Stimulated activated CD4-positive, alpha-beta T cell treated with anti-CD3 and anti-CD28 coated beads, Interleukin-4, amount 100 ng/mL, for 24 hours (primary cell): ENCODE measurements at regions not wholly inside any gene's neighbourhood (a gene's known extent, or its start where the extent isn't known, plus 50 kb on each side); places are given as distances from the start of the nearest gene placed in this dataset.

Experiments
- DNase-seq: peaks from one replicate; pipeline ENCODE4 v3.0.0-alpha.2; 2020

DNA sequence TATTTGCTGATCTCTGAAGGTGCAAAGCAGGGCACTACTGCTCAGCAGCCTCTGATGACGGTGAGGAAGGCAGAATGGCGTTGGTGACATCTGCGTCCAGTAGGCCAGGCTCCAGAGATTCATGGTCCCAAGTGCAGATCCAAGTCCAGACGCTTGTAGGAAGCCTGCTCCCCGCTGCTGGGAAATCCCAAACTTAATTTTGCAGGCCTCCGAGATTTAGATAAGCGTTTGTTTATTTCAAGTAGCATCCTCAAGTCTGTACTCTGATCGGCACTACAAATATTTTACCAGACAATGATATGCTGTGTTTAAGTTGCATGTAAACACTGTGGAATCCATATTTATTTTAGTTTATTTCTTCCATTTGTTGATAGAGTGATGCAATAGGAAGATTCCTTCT, 244.9 kb upstream of the KLF6 start:
- DNase-seq, result no peak

- DNase-seq, result no peak
Observed at GRCh38 chr10:4028854-4029583, 244.0 kb upstream of the KLF6 start.

DNA sequence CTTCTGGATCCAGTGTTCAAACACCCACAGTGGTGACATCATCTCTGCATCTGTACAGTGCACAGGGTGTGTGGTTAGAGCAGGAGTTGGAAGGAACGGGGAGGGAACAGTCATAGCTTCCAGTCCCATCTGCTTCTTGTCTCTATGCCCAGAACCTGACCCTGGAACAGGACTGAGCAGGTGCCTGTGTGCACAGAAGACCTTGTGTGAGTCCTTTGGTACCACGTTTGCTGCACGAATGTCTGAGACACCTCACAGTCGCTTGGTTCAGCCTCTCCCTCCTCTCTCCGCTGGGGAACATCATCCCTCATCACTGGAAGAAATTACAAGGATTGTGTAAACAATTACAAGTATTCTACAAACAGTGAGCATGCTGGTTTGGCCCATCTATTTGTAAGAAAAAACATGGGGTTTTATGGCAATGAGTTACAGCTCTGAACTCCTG, 243.0 kb upstream of the KLF6 start:
- DNase-seq, result no peak

- no peak for DNase-seq
Observed at GRCh38 chr10:4025339-4025738, 240.3 kb upstream of the KLF6 start.

- DNase-seq, result no peak
Observed at GRCh38 chr10:4024516-4025245, 239.7 kb upstream of the KLF6 start.

DNA sequence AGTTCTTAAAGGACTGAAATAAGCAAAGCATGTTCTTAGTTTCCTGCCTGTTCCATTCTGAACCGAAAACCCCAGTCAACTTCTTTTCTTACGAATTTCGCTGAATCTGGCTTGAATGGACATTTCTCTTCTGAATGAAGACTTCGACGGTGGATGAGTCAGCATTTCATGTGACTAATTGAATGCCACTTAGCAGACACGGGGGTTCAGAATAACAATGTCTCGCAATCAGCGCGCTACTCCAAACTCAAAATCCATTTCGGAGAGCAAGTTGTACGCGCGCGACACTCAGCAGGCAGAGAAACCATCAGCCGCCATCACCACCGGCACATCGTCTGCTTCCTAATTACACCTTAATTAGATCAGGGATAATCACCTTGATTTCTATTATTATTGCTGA, 239.0 kb upstream of the KLF6 start:
- no peak for DNase-seq

- no peak for DNase-seq
Observed at GRCh38 chr10:4022473-4022872, 237.5 kb upstream of the KLF6 start.

DNA sequence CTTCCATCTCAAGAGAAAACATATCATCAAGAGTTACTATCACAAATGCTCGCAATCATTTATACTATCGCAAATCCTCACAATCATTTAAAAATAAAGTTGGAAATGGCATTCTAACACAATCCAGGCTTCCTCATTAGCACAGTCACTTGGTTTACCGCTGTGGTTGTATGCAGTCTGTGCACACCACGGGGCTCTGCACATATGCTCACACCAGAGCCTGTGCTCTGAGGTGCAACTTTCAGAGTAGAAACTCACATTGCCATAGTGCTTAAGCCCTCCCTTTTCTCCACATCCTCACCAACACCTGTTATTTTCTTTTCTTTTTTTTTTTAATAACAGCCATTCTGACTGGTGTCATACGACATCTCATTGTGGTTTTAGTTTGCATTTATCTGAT, 235.6 kb upstream of the KLF6 start:
- no peak for DNase-seq

GRCh38 chr10:4018054-4018511, 233.1 kb upstream of the KLF6 start:
- no peak for DNase-seq

GRCh38 chr10:4017336-4017735, 232.3 kb upstream of the KLF6 start:
- DNase-seq, result no peak

DNA sequence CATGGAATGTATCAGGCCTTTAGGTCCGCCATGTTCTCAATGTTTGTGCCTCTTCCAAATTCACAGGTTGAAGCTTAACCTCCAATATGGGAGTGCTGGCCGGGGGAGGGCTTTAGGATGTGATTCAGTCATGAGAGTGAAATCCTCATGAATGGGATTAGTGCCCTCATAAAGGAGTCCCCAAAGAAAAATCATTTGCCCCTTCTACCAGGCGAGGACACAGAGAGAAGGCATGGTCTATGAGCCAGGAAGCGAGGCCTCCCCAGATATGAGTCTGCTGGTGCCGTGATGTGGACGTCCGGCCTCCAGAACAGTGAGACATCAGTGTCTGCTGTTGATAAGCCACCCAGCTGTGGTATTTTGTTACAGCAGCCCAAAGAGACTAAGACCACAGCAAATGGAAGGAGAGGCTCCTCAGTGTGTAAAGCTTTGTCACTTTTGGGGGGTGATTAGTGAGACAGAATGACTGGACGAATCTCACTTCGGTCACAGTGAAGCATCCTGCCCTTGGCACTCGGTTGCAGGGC, 231.3 kb upstream of the KLF6 start:
- DNase-seq, result no peak

DNA sequence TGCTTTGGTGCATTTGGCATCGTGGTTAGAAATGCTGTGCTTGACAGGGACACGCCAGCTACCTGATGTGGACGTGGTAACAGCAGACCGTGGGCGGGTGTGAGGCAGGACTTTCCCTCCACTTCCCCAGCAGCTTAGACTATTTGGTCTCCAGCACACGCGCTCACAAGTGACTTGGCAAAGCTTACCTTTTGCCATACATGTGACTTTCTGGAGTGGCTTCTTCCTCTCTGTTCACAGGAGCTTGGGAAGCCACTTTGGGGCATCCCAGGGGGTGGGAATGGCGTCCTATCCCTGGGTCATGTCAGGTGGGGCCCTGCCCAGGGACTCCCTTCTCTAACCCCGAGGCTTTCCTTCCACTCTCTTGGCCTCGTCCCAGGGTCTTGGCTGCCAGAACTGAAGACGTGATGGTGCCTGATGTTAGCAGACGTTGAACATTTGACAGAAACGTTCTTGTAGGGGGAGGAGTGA, 228.7 kb upstream of the KLF6 start:
- peak; percentile 63 for DNase-seq

- DNase-seq, result no peak
Observed at GRCh38 chr10:4012848-4013247, 227.8 kb upstream of the KLF6 start.

- no peak for DNase-seq
Observed at GRCh38 chr10:4011136-4011812, 226.3 kb upstream of the KLF6 start.

DNA sequence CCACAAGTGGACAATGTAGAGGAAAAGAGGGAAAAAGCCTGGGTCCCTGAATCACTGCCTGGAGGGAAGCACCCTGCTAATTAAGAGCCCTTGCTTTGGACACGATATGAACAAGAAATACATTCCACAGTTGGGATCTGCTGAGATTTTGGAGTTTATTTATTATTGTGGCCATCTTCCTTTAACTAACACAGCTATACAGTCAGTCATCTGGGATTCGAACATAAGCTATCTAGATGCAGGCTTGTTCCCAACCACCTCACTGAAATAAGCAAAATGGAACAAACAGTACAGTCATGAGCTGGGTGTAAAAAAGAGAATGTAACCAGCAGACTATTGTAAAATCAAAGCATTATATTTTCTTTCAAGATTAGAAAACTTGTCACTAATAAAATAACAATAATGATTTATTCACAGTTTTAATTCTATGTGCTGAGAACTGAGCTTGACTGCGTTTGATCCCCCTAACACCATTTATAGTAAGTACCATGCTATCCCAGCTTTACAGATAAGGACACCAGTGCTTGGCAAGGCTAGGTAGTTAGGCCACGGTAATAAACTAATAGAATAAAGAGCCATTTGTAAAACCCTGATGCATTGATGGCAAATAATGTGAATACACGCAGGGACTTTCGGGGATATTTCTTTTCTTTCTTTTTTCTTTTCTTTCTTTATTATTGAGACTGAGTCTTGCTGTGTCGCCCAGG, 223.8 kb upstream of the KLF6 start:
- DNase-seq, result no peak

- DNase-seq, result no peak
Observed at GRCh38 chr10:4007771-4008170, 222.8 kb upstream of the KLF6 start.

DNA sequence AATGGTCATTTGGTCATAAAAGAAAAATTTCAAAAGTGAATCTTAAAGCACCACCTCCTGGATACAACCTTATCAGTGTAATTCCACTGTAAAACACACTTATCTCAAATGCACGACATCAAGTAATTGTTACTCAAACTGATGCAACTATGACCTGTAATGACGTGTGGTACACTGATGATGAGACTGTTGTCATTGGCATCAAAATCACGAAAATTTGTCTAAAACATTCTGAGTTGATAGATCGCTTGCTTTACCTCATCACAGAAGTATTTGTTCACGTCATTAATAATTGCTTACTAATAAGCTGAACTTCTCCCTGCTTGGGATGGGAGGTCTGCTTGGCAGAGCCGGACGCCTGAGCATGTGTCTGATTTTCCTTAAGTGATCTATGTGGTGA, 221.8 kb upstream of the KLF6 start:
- DNase-seq, result no peak

- DNase-seq, result no peak
Observed at GRCh38 chr10:4006051-4006450, 221.0 kb upstream of the KLF6 start.

- DNase-seq, result no peak
Observed at GRCh38 chr10:4004990-4005389, 220.0 kb upstream of the KLF6 start.

DNA sequence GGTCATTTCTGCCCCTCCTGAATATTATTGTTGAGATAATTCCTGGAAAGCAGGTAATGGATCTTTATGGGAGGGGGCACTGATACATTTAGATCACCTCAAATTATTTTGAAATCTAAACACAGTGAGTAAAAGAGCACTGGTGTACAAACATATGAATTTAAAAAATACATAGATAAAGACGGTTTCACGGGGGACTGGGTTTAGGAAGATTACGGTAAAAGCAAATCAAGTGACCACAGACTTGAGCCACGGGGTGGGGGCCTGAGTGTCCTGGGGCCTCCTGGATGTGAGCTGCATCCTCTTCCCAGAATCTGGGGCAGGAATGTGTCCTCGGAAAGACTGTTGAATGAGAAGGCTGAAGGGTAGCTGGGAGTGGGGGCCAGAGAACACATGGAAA, 219.1 kb upstream of the KLF6 start:
- no peak for DNase-seq

DNA sequence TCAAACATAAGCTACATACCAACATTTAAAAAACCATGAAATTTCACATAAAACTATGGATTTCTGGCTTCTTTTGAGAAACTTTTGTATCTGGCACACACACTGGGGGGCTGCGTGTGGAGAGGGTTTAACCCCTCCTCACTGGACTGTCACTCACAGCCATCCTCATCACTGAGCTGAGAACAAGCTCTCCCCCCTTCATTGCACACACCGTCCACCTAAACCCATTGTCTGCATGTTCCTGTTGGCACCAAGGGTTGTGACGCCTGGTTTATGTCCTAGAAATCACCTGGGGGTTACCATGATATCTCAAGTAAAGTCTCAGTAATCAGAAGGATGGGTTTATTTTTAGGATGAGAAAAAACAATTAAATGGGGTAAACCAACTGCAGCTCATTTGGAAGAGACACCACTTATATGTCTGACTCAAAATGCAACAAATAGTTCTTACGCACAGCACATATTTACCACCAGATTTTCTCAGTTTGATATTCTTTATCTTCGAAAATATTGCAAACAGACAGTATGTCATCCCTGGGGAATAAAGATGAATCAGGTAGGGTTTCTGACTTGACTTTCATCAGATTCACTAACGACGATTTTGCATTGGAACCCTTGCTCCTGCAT, 218.5 kb upstream of the KLF6 start:
- DNase-seq, result no peak

DNA sequence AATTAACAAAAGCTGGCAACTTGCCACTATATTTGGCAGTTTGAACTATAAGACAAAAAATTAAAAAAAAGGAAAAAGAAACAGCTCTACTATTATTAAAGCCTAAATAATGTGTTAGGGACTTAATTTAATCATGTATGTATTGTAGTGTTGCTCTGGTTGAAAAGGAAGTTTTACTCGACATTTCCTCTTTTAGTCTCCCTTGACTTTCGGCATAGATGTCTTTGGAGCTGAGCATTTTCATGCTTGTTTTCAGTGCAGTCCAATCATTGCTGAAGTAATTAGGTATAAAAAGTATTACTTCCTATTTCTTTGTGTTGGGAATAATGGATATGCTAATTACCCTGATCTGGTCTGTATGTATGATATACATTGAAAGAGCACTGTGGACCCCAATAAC, 216.8 kb upstream of the KLF6 start:
- DNase-seq, result no peak
